H9 (cell line): ENCODE measurements at regions not wholly inside any gene's neighbourhood (a gene's known extent, or its start where the extent isn't known, plus 50 kb on each side); places are given as distances from the start of the nearest gene placed in this dataset.

Source experiments
- DNase-seq: peaks from one replicate; pipeline ENCODE4 v3.0.0-alpha.2; 2017
- H2AFZ ChIP-seq: one replicate; pipeline ENCODE4 v1.6.1; 2013; ENCODE audit warnings: mild to moderate bottlenecking, low read length, control low read depth, moderate library complexity
- H2AK5ac ChIP-seq: 2 replicates; pipeline ENCODE4 v1.6.1; 2013; ENCODE audit warnings: low read length, control low read depth, mixed read lengths; ENCODE audit not compliant: insufficient read length
- H2BK120ac ChIP-seq: one replicate; pipeline ENCODE4 v1.6.1; 2013; ENCODE audit warnings: low read depth, mild to moderate bottlenecking, low read length, control low read depth, inconsistent platforms; ENCODE audit not compliant: poor library complexity, severe bottlenecking
- H2BK12ac ChIP-seq: 2 replicates; pipeline ENCODE4 v1.6.1; 2013; ENCODE audit warnings: low read length, control low read depth, mixed read lengths, low read depth; ENCODE audit not compliant: insufficient read length
- H2BK15ac ChIP-seq: 2 replicates; pipeline ENCODE4 v1.6.1; 2013; ENCODE audit warnings: low read depth, low read length, control low read depth
- H2BK20ac ChIP-seq: one replicate; pipeline ENCODE4 v1.6.1; 2013; ENCODE audit warnings: low read depth, mild to moderate bottlenecking, low read length, control low read depth, inconsistent platforms; ENCODE audit not compliant: poor library complexity, severe bottlenecking
- H2BK5ac ChIP-seq: 2 replicates; pipeline ENCODE4 v1.6.1; 2013; ENCODE audit warnings: low read length, control low read depth, mixed read lengths; ENCODE audit not compliant: insufficient read length
- H3K14ac ChIP-seq: 2 replicates; pipeline ENCODE4 v1.6.1; 2013; ENCODE audit warnings: low read length, control low read depth; ENCODE audit not compliant: insufficient read depth
- H3K18ac ChIP-seq: 2 replicates; pipeline ENCODE4 v1.6.1; 2013; ENCODE audit warnings: low read depth, mild to moderate bottlenecking, mixed read lengths, low read length, control low read depth; ENCODE audit not compliant: insufficient read length
- H3K23ac ChIP-seq: 2 replicates; pipeline ENCODE4 v1.6.1; 2013; ENCODE audit warnings: low read length, control low read depth, mixed read lengths, low read depth; ENCODE audit not compliant: insufficient read length
- H3K23me2 ChIP-seq: 2 replicates; pipeline ENCODE4 v1.6.1; 2013; ENCODE audit warnings: low read depth, mild to moderate bottlenecking, mixed read lengths, low read length, control low read depth; ENCODE audit not compliant: insufficient read length, poor library complexity, severe bottlenecking
- H3K27ac ChIP-seq: 2 replicates; pipeline ENCODE4 v1.5.1; 2013; ENCODE audit warnings: low read length, control low read depth, mixed read lengths, low read depth; ENCODE audit not compliant: insufficient read length
- H3K27me3 ChIP-seq: 2 replicates; pipeline ENCODE4 v1.6.1; 2013; ENCODE audit warnings: low read length, control low read depth, inconsistent platforms; ENCODE audit not compliant: insufficient read depth
- H3K4ac ChIP-seq: 2 replicates; pipeline ENCODE4 v1.6.1; 2013; ENCODE audit warnings: low read depth, mild to moderate bottlenecking, control low read depth, inconsistent platforms, low read length, moderate library complexity
- H3K4me1 ChIP-seq: 2 replicates; pipeline ENCODE4 v1.6.1; 2013; ENCODE audit warnings: low read length, control low read depth, inconsistent platforms; ENCODE audit not compliant: insufficient read depth
- H3K4me2 ChIP-seq: 2 replicates; pipeline ENCODE4 v1.6.1; 2013; ENCODE audit warnings: low read length, control low read depth, mixed read lengths; ENCODE audit not compliant: insufficient read length, insufficient read depth
- H3K56ac ChIP-seq: 2 replicates; pipeline ENCODE4 v1.6.1; 2013; ENCODE audit warnings: low read depth, mild to moderate bottlenecking, mixed read lengths, low read length, control low read depth; ENCODE audit not compliant: insufficient read length
- H3K79me1 ChIP-seq: 2 replicates; pipeline ENCODE4 v1.6.1; 2013; ENCODE audit warnings: low read depth, mild to moderate bottlenecking, moderate library complexity, low read length, control low read depth, inconsistent platforms; ENCODE audit not compliant: insufficient read depth, poor library complexity, severe bottlenecking
- H3K79me2 ChIP-seq: 2 replicates; pipeline ENCODE4 v1.6.1; 2013; ENCODE audit warnings: low read length, control low read depth, inconsistent platforms; ENCODE audit not compliant: insufficient read depth
- H3K9ac ChIP-seq: 2 replicates; pipeline ENCODE4 v1.6.1; 2013; ENCODE audit warnings: low read length, control low read depth, mixed read lengths; ENCODE audit not compliant: insufficient read length; ENCODE audit errors: extremely low read depth
- H3K9me3 ChIP-seq: one replicate; pipeline ENCODE4 v1.6.1; 2013; ENCODE audit warnings: low read depth, low read length, inconsistent platforms; ENCODE audit not compliant: control insufficient read depth
- H3T11ph ChIP-seq: one replicate; pipeline ENCODE4 v1.6.1; 2013; ENCODE audit warnings: mild to moderate bottlenecking, low read length, control low read depth, inconsistent platforms
- H4K20me1 ChIP-seq: one replicate; pipeline ENCODE4 v1.6.1; 2013; ENCODE audit not compliant: control insufficient read depth, insufficient read length, insufficient read depth
- H4K5ac ChIP-seq: 2 replicates; pipeline ENCODE4 v1.6.1; 2013; ENCODE audit warnings: low read depth, mild to moderate bottlenecking, mixed read lengths, low read length, control low read depth; ENCODE audit not compliant: insufficient read length
- H4K8ac ChIP-seq: replicated peaks from 2 replicates; pipeline ENCODE4 v1.6.1; 2013; ENCODE audit warnings: low read length, control low read depth, mixed read lengths, low read depth; ENCODE audit not compliant: insufficient read length
- H4K91ac ChIP-seq: 2 replicates; pipeline ENCODE4 v1.6.1; 2013; ENCODE audit warnings: low read depth, mild to moderate bottlenecking, moderate library complexity, mixed read lengths, low read length, control low read depth; ENCODE audit not compliant: insufficient read length
- H3K27ac Mint-ChIP-seq, 3 experiments: 2 replicates in 2 of 3; 3 replicates in 1 of 3; pipeline ENCODE4 v1.8.0; 2020 to 2021; ENCODE audit warnings: mixed read lengths in 3 of 3, mild to moderate bottlenecking in 1 of 3, moderate library complexity in 1 of 3
- H3K27me3 Mint-ChIP-seq: 2 replicates; pipeline ENCODE4 v1.8.0; 2021; ENCODE audit warnings: low read depth, mild to moderate bottlenecking, moderate library complexity, mixed read lengths
- H3K36me3 Mint-ChIP-seq, 3 experiments: 2 replicates in 2 of 3; 3 replicates in 1 of 3; pipeline ENCODE4 v1.8.0; 2020 to 2021; ENCODE audit warnings: low read depth in 3 of 3, mixed read lengths in 3 of 3; ENCODE audit not compliant: insufficient read depth in 1 of 3
- H3K4me1 Mint-ChIP-seq, 2 experiments: 2 replicates each; pipeline ENCODE4 v1.8.0; 2020; ENCODE audit warnings: mixed read lengths in 2 of 2
- H3K4me3 Mint-ChIP-seq, 2 experiments: 2 replicates in 1 of 2; 3 replicates in 1 of 2; pipeline ENCODE4 v1.8.0; 2020 to 2021; ENCODE audit warnings: mild to moderate bottlenecking in 2 of 2, mixed read lengths in 2 of 2, moderate library complexity in 1 of 2
- H3K9me3 Mint-ChIP-seq, 2 experiments: 2 replicates in 1 of 2; 3 replicates in 1 of 2; pipeline ENCODE4 v1.8.0; 2020; ENCODE audit warnings: mild to moderate bottlenecking in 2 of 2, mixed read lengths in 2 of 2, moderate library complexity in 1 of 2
- WGBS: extraction: QIAGEN DNeasy Blood & Tissue Kit; methylation state at CpG from one replicate; pipeline ENCODE4 v1.1.7; 2013; ENCODE audit warnings: missing lambda C conversion rate, low lambda C conversion rate, mixed read lengths; ENCODE audit not compliant: insufficient read length; ENCODE audit errors: extremely low coverage; 5-methylcytosine and 5-hydroxymethylcytosine counted together
- TF ChIP-seq, protein P1 (sequence below): fragments of 200-600 bp; sonication (generic); conservative IDR thresholded peaks from 3 replicates; pipeline ENCODE4 v1.8.0; 2021; ENCODE audit warnings: antibody characterized with exemption, mild to moderate bottlenecking

DNA sequence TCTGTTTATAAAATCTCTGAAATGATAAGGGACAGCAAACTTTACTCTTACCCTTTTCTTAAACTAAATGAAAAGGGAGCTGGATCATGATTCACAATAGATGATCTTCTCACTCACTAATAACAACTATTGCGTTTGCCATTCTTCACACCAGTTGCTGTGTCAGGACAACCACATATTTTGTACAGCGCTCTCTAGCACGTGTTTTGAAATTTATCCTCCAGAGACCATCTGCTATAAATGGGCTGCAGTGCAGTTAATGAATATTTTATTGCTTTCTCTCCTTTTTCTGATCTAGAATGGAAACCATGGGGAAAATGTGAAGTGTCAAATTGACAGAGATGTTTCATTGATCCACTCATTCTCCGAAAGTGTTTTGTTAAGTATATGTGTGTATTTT, 258.4 kb upstream of the CCNH start:
- Histone ChIP-seq H2BK20ac (no peak overlapping the region), H3K4me2 (no peak overlapping the region), H3K18ac (no peak overlapping the region), H3K23me2 (no peaks in the 10 kb centered on the region), H3K56ac (no peak overlapping the region), H3K9ac (no peak overlapping the region), H4K91ac (no peak overlapping the region), H3K79me1 (no peaks in the 10 kb centered on the region), H3K14ac (no peak overlapping the region), H2AK5ac (no peak overlapping the region), H4K20me1 (no peaks in the 10 kb centered on the region), H2BK120ac (no peak overlapping the region), H3K27me3 (no peaks in the 10 kb centered on the region), H3T11ph (no peak overlapping the region), H3K4ac (no peak overlapping the region), H2BK5ac (no peak overlapping the region), H3K9me3 (no peaks in the 10 kb centered on the region), H2AFZ (no peak overlapping the region), H3K4me1 (no peaks in the 10 kb centered on the region), H4K5ac (no peak overlapping the region), H3K27ac (no peak overlapping the region), H2BK15ac (no peak overlapping the region), H2BK12ac (no peak overlapping the region), H3K79me2 (no peaks in the 10 kb centered on the region), H4K8ac (no peak overlapping the region), H3K23ac (no peak overlapping the region)
- no peak for DNase-seq
- H3K4me1 Mint-ChIP-seq = no peaks in the 10 kb centered on the region
- H3K36me3 Mint-ChIP-seq = no peaks in the 10 kb centered on the region
- H3K27ac Mint-ChIP-seq = no peak overlapping the region
- TF ChIP-seq, protein P1, sequence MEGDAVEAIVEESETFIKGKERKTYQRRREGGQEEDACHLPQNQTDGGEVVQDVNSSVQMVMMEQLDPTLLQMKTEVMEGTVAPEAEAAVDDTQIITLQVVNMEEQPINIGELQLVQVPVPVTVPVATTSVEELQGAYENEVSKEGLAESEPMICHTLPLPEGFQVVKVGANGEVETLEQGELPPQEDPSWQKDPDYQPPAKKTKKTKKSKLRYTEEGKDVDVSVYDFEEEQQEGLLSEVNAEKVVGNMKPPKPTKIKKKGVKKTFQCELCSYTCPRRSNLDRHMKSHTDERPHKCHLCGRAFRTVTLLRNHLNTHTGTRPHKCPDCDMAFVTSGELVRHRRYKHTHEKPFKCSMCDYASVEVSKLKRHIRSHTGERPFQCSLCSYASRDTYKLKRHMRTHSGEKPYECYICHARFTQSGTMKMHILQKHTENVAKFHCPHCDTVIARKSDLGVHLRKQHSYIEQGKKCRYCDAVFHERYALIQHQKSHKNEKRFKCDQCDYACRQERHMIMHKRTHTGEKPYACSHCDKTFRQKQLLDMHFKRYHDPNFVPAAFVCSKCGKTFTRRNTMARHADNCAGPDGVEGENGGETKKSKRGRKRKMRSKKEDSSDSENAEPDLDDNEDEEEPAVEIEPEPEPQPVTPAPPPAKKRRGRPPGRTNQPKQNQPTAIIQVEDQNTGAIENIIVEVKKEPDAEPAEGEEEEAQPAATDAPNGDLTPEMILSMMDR = no peak
- H3K9me3 Mint-ChIP-seq = no peaks in the 10 kb centered on the region
- no peak overlapping the region for H3K4me3 Mint-ChIP-seq
- WGBS = no CpG with 5 or more reads among the region's 4 CpGs
- no peaks in the 10 kb centered on the region for H3K27me3 Mint-ChIP-seq
